Aorta (tissue), 5 donors: ENCODE measurements at regions not wholly inside any gene's neighbourhood (a gene's known extent, or its start where the extent isn't known, plus 50 kb on each side); places are given as distances from the start of the nearest gene placed in this dataset.
"Not testable (repeated sequence)": the region's sequence is repeated elsewhere in the genome, so short reads cannot be mapped to it uniquely, and the experiment has no call there.

Experiments used
- ATAC-seq: fragments of 200-7000 bp; cut with Tn5 transposase; one replicate; pipeline ENCODE4 v1.9.1; 2022; ENCODE audit warnings: moderate library complexity; ENCODE audit not compliant: low FRiP score
- DNase-seq, 2 donors: peaks; one replicate each; pipeline ENCODE4 v3.0.0-alpha.2; 2020
- H3K27ac ChIP-seq, 2 donors: one replicate each; pipeline ENCODE4 v1.5.1; 2013; ENCODE audit warnings: low read length in 2 of 2, mild to moderate bottlenecking in 2 of 2, moderate library complexity in 2 of 2, control low read depth in 1 of 2, inconsistent platforms in 1 of 2, low read depth in 1 of 2
- H3K27me3 ChIP-seq, 2 donors: one replicate each; pipeline ENCODE4 v1.6.1; 2013; ENCODE audit warnings: control low read depth in 1 of 2, low read length in 1 of 2, mild to moderate bottlenecking in 1 of 2, moderate library complexity in 1 of 2; ENCODE audit not compliant: insufficient read depth in 2 of 2, control insufficient read depth in 1 of 2
- H3K36me3 ChIP-seq, 2 donors: one replicate each; pipeline ENCODE4 v1.6.1; 2013; ENCODE audit warnings: control low read depth in 1 of 2, low read length in 1 of 2, mild to moderate bottlenecking in 1 of 2; ENCODE audit not compliant: insufficient read depth in 2 of 2, control insufficient read depth in 1 of 2
- H3K4me1 ChIP-seq, 2 donors: one replicate each; pipeline ENCODE4 v1.6.1; 2013; ENCODE audit warnings: low read length in 2 of 2, control low read depth in 1 of 2, mild to moderate bottlenecking in 1 of 2, moderate library complexity in 1 of 2; ENCODE audit not compliant: insufficient read depth in 2 of 2, control insufficient read depth in 1 of 2
- H3K4me3 ChIP-seq, 2 donors: one replicate each; pipeline ENCODE4 v1.5.1; 2013; ENCODE audit warnings: low read length in 2 of 2, control low read depth in 1 of 2, mild to moderate bottlenecking in 1 of 2
- H3K9me3 ChIP-seq: one replicate; pipeline ENCODE4 v1.6.1; 2013; ENCODE audit warnings: mild to moderate bottlenecking, low read length; ENCODE audit not compliant: control insufficient read depth
- WGBS, 2 donors: extraction: QIAGEN DNeasy Blood & Tissue Kit; methylation state at CpG; one replicate each; pipeline ENCODE4 v1.1.7; 2013; 5-methylcytosine and 5-hydroxymethylcytosine counted together
- intact Hi-C, 2 donors: fragments of 100-400 bp; cut with DNase I; formaldehyde crosslinking; loops; one replicate each; pipeline versions ENCODE4 v1.14.2 to v1.15.0; 2022
- donor health status: healthy with polysubstance abuse.
- donor health status: Bipolar disorder and iron deficiency.
- donor health status: DM: no; HTN: no; CAD: no.
- donor health status: DM: no; HTN: no; CAD: no.
- donor health status: DM: yes; HTN: yes; CAD: no.

GRCh38 chr1:187038784-187039183 is 210.0 kb downstream of the PLA2G4A start:
- Histone ChIP-seq H3K4me3 (no peak overlapping the region), H3K27me3 (no peaks in the 10 kb centered on the region), H3K36me3 (no peaks in the 10 kb centered on the region), H3K27ac (no peak overlapping the region), H3K9me3 (peaks cover 2% of the 10 kb centered on the region), H3K4me1 (no peaks in the 10 kb centered on the region)
- 17% methylated on average over 1 of the region's 1 CpG for WGBS, 2 donors
- DNase-seq (no peak), ATAC-seq (no peak)
- intact Hi-C loops, result no loop called here

- H3K9me3 ChIP-seq, result peaks cover 2% of the 10 kb centered on the region
- no peaks in the 10 kb centered on the region for H3K4me1 ChIP-seq
- H3K27ac ChIP-seq, result no peak overlapping the region
- H3K27me3 ChIP-seq, result no peaks in the 10 kb centered on the region
- WGBS, 2 donors, result 90 to 94% methylated on average over 4 of the region's 4 CpGs
- DNase-seq (no peak), ATAC-seq (no peak)
- intact Hi-C loops, result no loop called here
- H3K36me3 ChIP-seq, result no peaks in the 10 kb centered on the region
- H3K4me3 ChIP-seq, result no peak overlapping the region
Measured at GRCh38 chr1:187041104-187041503, 212.4 kb downstream of the PLA2G4A start.

GRCh38 chr1:187042538-187042937 is 213.8 kb downstream of the PLA2G4A start:
- no peak overlapping the region for H3K27ac ChIP-seq
- ATAC-seq (no peak), DNase-seq (no peak)
- no peaks in the 10 kb centered on the region for H3K27me3 ChIP-seq
- H3K9me3 ChIP-seq, result peaks cover 2% of the 10 kb centered on the region
- H3K36me3 ChIP-seq, result no peaks in the 10 kb centered on the region
- H3K4me1 ChIP-seq, result no peaks in the 10 kb centered on the region
- 63 to 74% methylated on average over 1 of the region's 1 CpG for WGBS, 2 donors
- H3K4me3 ChIP-seq, result no peak overlapping the region
- intact Hi-C loops, result no loop called here

- H3K27ac ChIP-seq, ATAC-seq, H3K4me3 ChIP-seq, H3K4me1 ChIP-seq, DNase-seq, H3K9me3 ChIP-seq, H3K27me3 ChIP-seq, H3K36me3 ChIP-seq, intact Hi-C loops: not testable (repeated sequence)
Measured at GRCh38 chr1:187043433-187043832, 214.7 kb downstream of the PLA2G4A start.

- Histone ChIP-seq H3K27ac (no peak overlapping the region), H3K27me3 (no peaks in the 10 kb centered on the region), H3K4me3 (no peak overlapping the region), H3K4me1 (no peaks in the 10 kb centered on the region), H3K36me3 (no peaks in the 10 kb centered on the region), H3K9me3 (no peaks in the 10 kb centered on the region)
- no peak for ATAC-seq
- intact Hi-C loops, result no loop called here
- DNase-seq, result no peak
Measured at GRCh38 chr1:187044411-187044810, 215.7 kb downstream of the PLA2G4A start.

- intact Hi-C loops, result no loop called here
- Histone ChIP-seq H3K4me1 (no peaks in the 10 kb centered on the region), H3K4me3 (no peak overlapping the region), H3K9me3 (no peaks in the 10 kb centered on the region), H3K27ac (no peak overlapping the region), H3K27me3 (no peaks in the 10 kb centered on the region), H3K36me3 (no peaks in the 10 kb centered on the region)
- no peak for DNase-seq
- ATAC-seq, result no peak
- 85 to 87% methylated on average over 4 of the region's 4 CpGs for WGBS, 2 donors
Measured at GRCh38 chr1:187045371-187045770, 216.6 kb downstream of the PLA2G4A start.

GRCh38 chr1:187046293-187046692 is 217.5 kb downstream of the PLA2G4A start:
- ATAC-seq (no peak), DNase-seq (no peak)
- intact Hi-C loops, result no loop called here
- WGBS, 2 donors, result 90 to 95% methylated on average over 5 of the region's 5 CpGs
- H3K9me3 ChIP-seq, result no peaks in the 10 kb centered on the region
- H3K27me3 ChIP-seq, result no peaks in the 10 kb centered on the region
- no peak overlapping the region for H3K27ac ChIP-seq
- no peaks in the 10 kb centered on the region for H3K4me1 ChIP-seq
- no peak overlapping the region for H3K4me3 ChIP-seq
- no peaks in the 10 kb centered on the region for H3K36me3 ChIP-seq

- intact Hi-C loops, result no loop called here
Measured at GRCh38 chr1:187047298-187047697, 218.5 kb downstream of the PLA2G4A start.

GRCh38 chr1:187051618-187052232 is 223.0 kb downstream of the PLA2G4A start:
- Histone ChIP-seq H3K4me3 (no peak overlapping the region), H3K27me3 (no peaks in the 10 kb centered on the region), H3K9me3 (no peaks in the 10 kb centered on the region), H3K36me3 (no peaks in the 10 kb centered on the region), H3K4me1 (no peaks in the 10 kb centered on the region), H3K27ac (no peak overlapping the region)
- DNase-seq (no peak), ATAC-seq (no peak)
- 11 to 16% methylated on average over 4 of the region's 4 CpGs for WGBS, 2 donors
- intact Hi-C loops, result no loop called here

More at GRCh38 chr1:187047298-187047697, 218.5 kb downstream of the PLA2G4A start:
- no peak overlapping the region for H3K27ac ChIP-seq
- WGBS, 2 donors, result 79 to 87% methylated on average over 5 of the region's 5 CpGs
- H3K4me3 ChIP-seq, result no peak overlapping the region
- H3K4me1 ChIP-seq, result no peaks in the 10 kb centered on the region
- DNase-seq, result no peak
- no peaks in the 10 kb centered on the region for H3K36me3 ChIP-seq
- H3K27me3 ChIP-seq, result no peaks in the 10 kb centered on the region
- H3K9me3 ChIP-seq, result no peaks in the 10 kb centered on the region
- no peak for ATAC-seq
